Neural progenitor cell (in vitro differentiated cells): ENCODE measurements at regions not wholly inside any gene's neighbourhood (a gene's known extent, or its start where the extent isn't known, plus 50 kb on each side); places are given as distances from the start of the nearest gene placed in this dataset.

Experiments
- DNase-seq: peaks from one replicate; pipeline ENCODE4 v3.0.0-alpha.2; 2016; ENCODE audit warnings: low spot score
- H2AFZ ChIP-seq: fragments of 200-600 bp; sonication (generic); replicated peaks from 2 replicates; pipeline ENCODE4 v1.6.1; 2016; ENCODE audit warnings: antibody characterized with exemption
- H3F3A ChIP-seq: fragments of 200-600 bp; sonication (generic); 2 replicates; pipeline ENCODE4 v1.6.1; 2016; ENCODE audit warnings: antibody characterized with exemption, low read depth
- H3K27ac ChIP-seq: fragments of 200-600 bp; sonication (generic); 2 replicates; pipeline ENCODE4 v1.5.1; 2016; ENCODE audit warnings: mild to moderate bottlenecking
- H3K27me3 ChIP-seq: fragments of 200-600 bp; sonication (generic); 2 replicates; pipeline ENCODE4 v1.6.1; 2016; ENCODE audit warnings: mild to moderate bottlenecking, moderate library complexity
- H3K36me3 ChIP-seq: fragments of 200-600 bp; sonication (generic); 2 replicates; pipeline ENCODE4 v1.5.1; 2016
- H3K4me1 ChIP-seq: fragments of 200-600 bp; sonication (generic); 2 replicates; pipeline ENCODE4 v1.6.1; 2016; ENCODE audit warnings: mixed run types
- H3K4me2 ChIP-seq: fragments of 200-600 bp; sonication (generic); 2 replicates; pipeline ENCODE4 v1.6.1; 2016
- H3K4me3 ChIP-seq: fragments of 200-600 bp; sonication (generic); 2 replicates; pipeline ENCODE4 v1.5.1; 2016
- H3K79me2 ChIP-seq: fragments of 200-600 bp; sonication (generic); 2 replicates; pipeline ENCODE4 v1.6.1; 2016; ENCODE audit warnings: low read depth
- H3K9ac ChIP-seq: fragments of 200-600 bp; sonication (generic); 2 replicates; pipeline ENCODE4 v1.6.1; 2016
- H3K9me3 ChIP-seq: fragments of 200-600 bp; sonication (generic); 2 replicates; pipeline ENCODE4 v1.5.1; 2016; ENCODE audit warnings: low read depth
- H4K20me1 ChIP-seq: fragments of 200-600 bp; sonication (generic); 2 replicates; pipeline ENCODE4 v1.6.1; 2016; ENCODE audit warnings: low read depth
- H3K27ac Mint-ChIP-seq: 3 replicates; pipeline ENCODE4 v1.8.0; 2021; ENCODE audit warnings: mixed read lengths
- H3K27me3 Mint-ChIP-seq: 2 replicates; pipeline ENCODE4 v1.8.0; 2022; ENCODE audit warnings: low read depth, mild to moderate bottlenecking, inconsistent platforms, moderate library complexity, mixed read lengths; ENCODE audit not compliant: insufficient read depth
- H3K36me3 Mint-ChIP-seq: 3 replicates; pipeline ENCODE4 v1.8.0; 2021; ENCODE audit warnings: mixed read lengths
- H3K4me1 Mint-ChIP-seq: 3 replicates; pipeline ENCODE4 v1.8.0; 2021; ENCODE audit warnings: mixed read lengths
- H3K4me3 Mint-ChIP-seq: 3 replicates; pipeline ENCODE4 v1.8.0; 2021; ENCODE audit warnings: mild to moderate bottlenecking, moderate library complexity, mixed read lengths
- H3K9me3 Mint-ChIP-seq: 3 replicates; pipeline ENCODE4 v1.8.0; 2020; ENCODE audit warnings: mixed read lengths
- CTCF ChIP-seq: fragments of 200-600 bp; sonication (generic); IDR thresholded peaks from 2 replicates; pipeline ENCODE4 v1.5.1; 2017; ENCODE audit warnings: antibody characterized with exemption, mild to moderate bottlenecking
- EZH2 ChIP-seq: fragments of 200-600 bp; sonication (generic); IDR thresholded peaks from 2 replicates; pipeline ENCODE4 v1.6.1; 2017; ENCODE audit warnings: antibody characterized with exemption, mild to moderate bottlenecking, moderate library complexity
- EZH2phosphoT487 ChIP-seq: fragments of 200-600 bp; sonication (generic); IDR thresholded peaks from 2 replicates; pipeline ENCODE4 v1.6.1; 2017; ENCODE audit warnings: antibody characterized with exemption

GRCh38 chr15:59936741-59937140, 67.4 kb upstream of the FOXB1 start:
- TF ChIP-seq CTCF (no peak), EZH2 (no peak), EZH2phosphoT487 (no peak)
- Histone ChIP-seq H4K20me1 (no peaks in the 10 kb centered on the region), H3F3A (peaks cover 14% of the 10 kb centered on the region), H3K79me2 (no peaks in the 10 kb centered on the region), H3K27me3 (no peaks in the 10 kb centered on the region), H3K27ac (no peak overlapping the region), H3K36me3 (no peaks in the 10 kb centered on the region), H3K9ac (no peak overlapping the region), H3K4me3 (no peak overlapping the region), H2AFZ (no peak overlapping the region), H3K4me2 (no peak overlapping the region), H3K4me1 (peaks cover 27% of the 10 kb centered on the region), H3K9me3 (no peaks in the 10 kb centered on the region)
- no peak for DNase-seq
- Mint-ChIP-seq H3K27me3 (peaks cover 3% of the 10 kb centered on the region), H3K27ac (no peak overlapping the region), H3K36me3 (no peaks in the 10 kb centered on the region), H3K4me3 (no peak overlapping the region), H3K4me1 (peaks cover 25% of the 10 kb centered on the region), H3K9me3 (no peaks in the 10 kb centered on the region)

GRCh38 chr15:59933607-59934006, 70.5 kb upstream of the FOXB1 start:
- no peak for TF ChIP-seq EZH2
- TF ChIP-seq EZH2phosphoT487 = no peak
- TF ChIP-seq CTCF = no peak
- Mint-ChIP-seq H3K4me3 (no peak overlapping the region), H3K27me3 (no peaks in the 10 kb centered on the region), H3K9me3 (no peaks in the 10 kb centered on the region), H3K27ac (no peak overlapping the region), H3K36me3 (no peaks in the 10 kb centered on the region), H3K4me1 (peaks cover 24% of the 10 kb centered on the region)
- Histone ChIP-seq H3K4me2 (no peak overlapping the region), H3K4me3 (no peak overlapping the region), H3K36me3 (no peaks in the 10 kb centered on the region), H3K9me3 (no peaks in the 10 kb centered on the region), H4K20me1 (no peaks in the 10 kb centered on the region), H3K27ac (no peak overlapping the region), H3K27me3 (no peaks in the 10 kb centered on the region), H3K79me2 (no peaks in the 10 kb centered on the region), H3F3A (no peaks in the 10 kb centered on the region), H2AFZ (no peak overlapping the region), H3K9ac (no peak overlapping the region), H3K4me1 (peaks cover 23% of the 10 kb centered on the region)
- DNase-seq = no peak

GRCh38 chr15:59931646-59932261, 72.4 kb upstream of the FOXB1 start:
- no peak for DNase-seq
- TF ChIP-seq EZH2 = no peak
- no peak overlapping the region for H3K4me3 ChIP-seq
- H4K20me1 ChIP-seq = no peaks in the 10 kb centered on the region
- H3K27me3 ChIP-seq = no peaks in the 10 kb centered on the region
- no peaks in the 10 kb centered on the region for H3F3A ChIP-seq
- no peaks in the 10 kb centered on the region for H3K36me3 ChIP-seq
- H3K9me3 ChIP-seq = no peaks in the 10 kb centered on the region
- H3K27ac ChIP-seq = no peak overlapping the region
- H3K4me1 ChIP-seq = peaks cover 23% of the 10 kb centered on the region
- no peak overlapping the region for H3K9ac ChIP-seq
- no peak overlapping the region for H3K4me2 ChIP-seq
- no peak overlapping the region for H2AFZ ChIP-seq
- Mint-ChIP-seq H3K36me3 (no peaks in the 10 kb centered on the region), H3K4me1 (peaks cover 22% of the 10 kb centered on the region), H3K27me3 (no peaks in the 10 kb centered on the region), H3K27ac (no peak overlapping the region), H3K4me3 (no peak overlapping the region), H3K9me3 (peaks cover 3% of the 10 kb centered on the region)
- no peaks in the 10 kb centered on the region for H3K79me2 ChIP-seq

GRCh38 chr15:59924812-59925522, 79.1 kb upstream of the FOXB1 start:
- H3K4me3 ChIP-seq = no peak overlapping the region
- no peaks in the 10 kb centered on the region for H4K20me1 ChIP-seq
- H3K9ac ChIP-seq = no peak overlapping the region
- Mint-ChIP-seq H3K9me3 (peaks cover 3% of the 10 kb centered on the region), H3K36me3 (no peaks in the 10 kb centered on the region), H3K27ac (no peak overlapping the region), H3K27me3 (peaks cover 2% of the 10 kb centered on the region), H3K4me3 (no peak overlapping the region), H3K4me1 (peaks cover 11% of the 10 kb centered on the region)
- H3K36me3 ChIP-seq = no peaks in the 10 kb centered on the region
- H3K79me2 ChIP-seq = no peaks in the 10 kb centered on the region
- TF ChIP-seq EZH2phosphoT487 (no peak), CTCF (no peak), EZH2 (no peak)
- no peak overlapping the region for H2AFZ ChIP-seq
- no peak overlapping the region for H3K4me2 ChIP-seq
- no peak overlapping the region for H3K27ac ChIP-seq
- no peaks in the 10 kb centered on the region for H3K9me3 ChIP-seq
- DNase-seq = no peak
- H3K4me1 ChIP-seq = peaks cover 3% of the 10 kb centered on the region
- no peaks in the 10 kb centered on the region for H3K27me3 ChIP-seq
- no peaks in the 10 kb centered on the region for H3F3A ChIP-seq
